Retinal pigment epithelial cell (primary cell): ENCODE measurements at regions not wholly inside any gene's neighbourhood (a gene's known extent, or its start where the extent isn't known, plus 50 kb on each side); places are given as distances from the start of the nearest gene placed in this dataset.
"Not testable (repeated sequence)": the region's sequence is repeated elsewhere in the genome, so short reads cannot be mapped to it uniquely, and the experiment has no call there.

ENCODE experiments used
- DNase-seq: peaks from one replicate; pipeline ENCODE4 v3.0.0-alpha.2; 2010; ENCODE audit warnings: low read depth
- H3K4me3 ChIP-seq: 2 replicates; pipeline ENCODE4 v1.5.1; 2011; ENCODE audit warnings: mild to moderate bottlenecking, low read length, control low read depth, moderate library complexity
- CTCF ChIP-seq: conservative IDR thresholded peaks from 2 replicates; pipeline ENCODE4 v1.5.1; 2011; ENCODE audit warnings: low read depth, low read length, control low read depth, inconsistent platforms

- H3K4me3 ChIP-seq = no peak overlapping the region
- TF ChIP-seq CTCF = no peak
- no peak for DNase-seq
Observed at GRCh38 chrX:1126738-1127137, 85.7 kb downstream of the CRLF2 start.

GRCh38 chrX:1124531-1124930, 87.9 kb downstream of the CRLF2 start:
- no peak for TF ChIP-seq CTCF
- DNase-seq = no peak
- no peak overlapping the region for H3K4me3 ChIP-seq

GRCh38 chrX:1122851-1123250, 89.6 kb downstream of the CRLF2 start:
- not testable (repeated sequence) for DNase-seq

GRCh38 chrX:1119275-1119674, 93.2 kb downstream of the CRLF2 start:
- TF ChIP-seq CTCF = no peak
- no peak for DNase-seq
- H3K4me3 ChIP-seq = no peak overlapping the region

More at GRCh38 chrX:1122851-1123250, 89.6 kb downstream of the CRLF2 start:
- H3K4me3 ChIP-seq = not testable (repeated sequence)

GRCh38 chrX:1118572-1119199, 93.8 kb downstream of the CRLF2 start:
- no peak for TF ChIP-seq CTCF
- no peak overlapping the region for H3K4me3 ChIP-seq
- DNase-seq = no peak

GRCh38 chrX:1115411-1115810, 97.0 kb downstream of the CRLF2 start:
- not testable (repeated sequence) for DNase-seq, H3K4me3 ChIP-seq

GRCh38 chrX:1112321-1112720, 100.1 kb downstream of the CRLF2 start:
- no peak overlapping the region for H3K4me3 ChIP-seq
- TF ChIP-seq CTCF = no peak
- no peak for DNase-seq

- no peak overlapping the region for H3K4me3 ChIP-seq
- no peak for TF ChIP-seq CTCF
- no peak for DNase-seq
Observed at GRCh38 chrX:1111601-1112300, 100.7 kb downstream of the CRLF2 start.
